Pancreas (tissue), 10 donors: ENCODE measurements at regions not wholly inside any gene's neighbourhood (a gene's known extent, or its start where the extent isn't known, plus 50 kb on each side); places are given as distances from the start of the nearest gene placed in this dataset.

Source experiments
- ATAC-seq, 4 donors: fragments of 200-7000 bp; cut with Tn5 transposase; one replicate each; pipeline versions ENCODE4 v1.8.0 to v1.9.1; 2020; ENCODE audit warnings: mild to moderate bottlenecking in 4 of 4, moderate library complexity in 4 of 4
- DNase-seq, 6 donors: peaks; one replicate each; pipeline ENCODE4 v3.0.0-alpha.2; 2020
- FAIRE-seq: peaks from 2 replicates; lab custom pipeline; 2012; peaks lifted over from hg19 to GRCh38; lab: Jason Lieb, UNC
- H3K27ac ChIP-seq, 4 donors: fragments of 200-600 bp; sonication (generic); 1 replicate in 3 of 4; 2 replicates in 1 of 4; pipeline versions ENCODE4 v1.5.0 to v1.8.0; 2020
- H3K27me3 ChIP-seq, 4 donors: fragments of 200-600 bp; one replicate each; pipeline ENCODE4 v1.8.0; 2021
- H3K36me3 ChIP-seq, 3 donors: fragments of 200-600 bp; sonication (generic) in 1 of 3; one replicate each; pipeline versions ENCODE4 v1.5.0 to v1.8.0; 2020 to 2021
- H3K4me1 ChIP-seq, 3 donors: fragments of 200-600 bp; one replicate each; pipeline ENCODE4 v1.8.0; 2021
- H3K4me3 ChIP-seq, 4 donors: fragments of 200-600 bp; sonication (generic) in 2 of 4; one replicate each; pipeline versions ENCODE4 v1.5.0 to v1.8.0; 2020 to 2021
- H3K9me3 ChIP-seq, 4 donors: fragments of 200-600 bp; one replicate each; pipeline ENCODE4 v1.8.0; 2021
- WGBS, 2 donors: extraction: QIAGEN DNeasy Blood & Tissue Kit; methylation state at CpG; one replicate each; pipeline ENCODE4 v1.1.7; 2013; 5-methylcytosine and 5-hydroxymethylcytosine counted together
- intact Hi-C, 3 donors: fragments of 100-400 bp; cut with DNase I; formaldehyde crosslinking; loops; one replicate each; pipeline versions ENCODE4 v1.11.1 to v1.14.2; 2022
- TF ChIP-seq, protein P1 (sequence below), 4 donors: fragments of 200-600 bp; sonication (generic) in 3 of 4; IDR thresholded peaks; one replicate each; pipeline versions ENCODE4 v1.5.0 to v1.8.0; 2021; ENCODE audit warnings: antibody characterized with exemption in 4 of 4
- donor health status: healthy with polysubstance abuse.
- donor health status: DM: no; HTN: no; CAD: no; lungs with moderate emphysema.
- donor health status: DM: no; HTN: no; CAD: no.
- donor health status: control.
- donor health status: control.
- donor health status: Bipolar disorder and iron deficiency.
- donor health status: DM: yes; HTN: yes; CAD: no.
- donor health status: DM: no; HTN: no; CAD: no.
- donor health status: DM: no; HTN: no; CAD: no.
- donor health status: DM: yes; HTN: yes; CAD: no.

DNA sequence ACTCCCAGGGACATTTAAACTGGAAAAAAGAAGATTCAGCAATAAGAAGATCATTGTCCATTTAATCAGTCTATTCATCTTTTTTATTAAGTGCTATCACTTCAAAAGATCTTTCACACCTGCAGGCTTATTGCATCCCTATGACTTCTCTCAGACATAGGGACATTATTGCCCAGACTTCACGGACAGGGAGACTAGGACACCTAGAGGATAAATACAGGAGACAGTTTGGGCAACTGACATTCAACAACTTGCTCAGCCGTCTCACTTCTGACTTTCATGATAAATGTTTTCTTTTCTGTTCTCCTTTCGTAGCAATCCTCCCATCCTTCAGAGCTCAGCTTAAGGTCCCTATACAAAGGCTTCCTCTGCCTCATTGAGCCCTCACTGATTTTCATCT lies 84.3 kb downstream of the TMEM30B start:
- no peak overlapping the region for H3K27ac ChIP-seq
- no peaks in the 10 kb centered on the region for H3K9me3 ChIP-seq
- no peaks in the 10 kb centered on the region for H3K36me3 ChIP-seq
- FAIRE-seq: no peak
- H3K4me1 ChIP-seq: no peaks in the 10 kb centered on the region
- TF ChIP-seq, protein P1, sequence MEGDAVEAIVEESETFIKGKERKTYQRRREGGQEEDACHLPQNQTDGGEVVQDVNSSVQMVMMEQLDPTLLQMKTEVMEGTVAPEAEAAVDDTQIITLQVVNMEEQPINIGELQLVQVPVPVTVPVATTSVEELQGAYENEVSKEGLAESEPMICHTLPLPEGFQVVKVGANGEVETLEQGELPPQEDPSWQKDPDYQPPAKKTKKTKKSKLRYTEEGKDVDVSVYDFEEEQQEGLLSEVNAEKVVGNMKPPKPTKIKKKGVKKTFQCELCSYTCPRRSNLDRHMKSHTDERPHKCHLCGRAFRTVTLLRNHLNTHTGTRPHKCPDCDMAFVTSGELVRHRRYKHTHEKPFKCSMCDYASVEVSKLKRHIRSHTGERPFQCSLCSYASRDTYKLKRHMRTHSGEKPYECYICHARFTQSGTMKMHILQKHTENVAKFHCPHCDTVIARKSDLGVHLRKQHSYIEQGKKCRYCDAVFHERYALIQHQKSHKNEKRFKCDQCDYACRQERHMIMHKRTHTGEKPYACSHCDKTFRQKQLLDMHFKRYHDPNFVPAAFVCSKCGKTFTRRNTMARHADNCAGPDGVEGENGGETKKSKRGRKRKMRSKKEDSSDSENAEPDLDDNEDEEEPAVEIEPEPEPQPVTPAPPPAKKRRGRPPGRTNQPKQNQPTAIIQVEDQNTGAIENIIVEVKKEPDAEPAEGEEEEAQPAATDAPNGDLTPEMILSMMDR (IDR thresholded peaks at IDR 0.05): no peak
- 53 to 59% methylated on average over 3 of the region's 3 CpGs for WGBS, 2 donors
- ATAC-seq: no peak
- no peak for DNase-seq
- no peak overlapping the region for H3K4me3 ChIP-seq
- H3K27me3 ChIP-seq: no peaks in the 10 kb centered on the region
- intact Hi-C loops: no loop called here

DNA sequence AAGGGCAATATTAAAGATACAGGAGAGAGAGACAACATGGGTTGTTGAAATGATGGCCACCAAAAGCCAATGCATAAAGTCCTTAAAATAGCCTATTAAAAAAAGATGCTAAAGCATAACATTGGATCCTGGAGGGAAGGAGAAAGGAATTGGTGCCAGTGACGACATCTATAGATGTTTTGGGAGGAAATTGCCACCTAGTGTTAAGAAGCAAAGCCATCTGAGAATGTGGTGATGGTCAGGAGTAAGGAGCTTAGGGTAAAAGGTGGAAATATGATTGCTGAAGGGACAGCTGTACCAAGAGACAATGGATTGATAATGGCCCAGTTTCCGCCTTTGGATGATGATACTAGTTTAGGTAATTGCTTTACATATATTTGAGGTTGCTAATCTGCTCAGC lies 85.1 kb downstream of the TMEM30B start:
- FAIRE-seq: no peak
- 84 to 88% methylated on average over 2 of the region's 2 CpGs for WGBS, 2 donors

DNA sequence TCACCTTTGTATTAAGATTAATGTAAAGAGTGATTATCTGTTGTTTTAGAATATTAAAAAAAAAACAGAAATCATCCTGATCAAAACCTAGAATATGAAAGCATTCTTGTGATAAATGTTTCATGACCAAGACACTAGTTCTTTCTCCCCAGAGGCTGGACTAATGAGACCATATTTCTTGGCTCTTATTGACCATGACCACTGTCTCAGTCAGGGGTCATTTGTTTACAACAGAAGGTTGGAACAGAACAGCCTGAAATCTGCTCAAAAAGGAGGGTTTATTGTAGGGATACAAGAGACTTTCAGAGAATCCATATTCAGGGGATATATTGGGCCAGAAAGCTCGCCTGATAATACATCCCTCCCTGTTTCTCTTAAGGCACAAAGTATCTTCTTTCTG lies 87.7 kb downstream of the TMEM30B start:
- ATAC-seq (no peak), DNase-seq (no peak), FAIRE-seq (no peak)
- H3K4me1 ChIP-seq: no peaks in the 10 kb centered on the region
- no peaks in the 10 kb centered on the region for H3K27me3 ChIP-seq
- 66 to 95% methylated on average over 1 of the region's 1 CpG for WGBS, 2 donors
- TF ChIP-seq, protein P1 (IDR thresholded peaks at IDR 0.05): no peak
- intact Hi-C loops: no loop called here
- H3K27ac ChIP-seq: no peak overlapping the region
- no peaks in the 10 kb centered on the region for H3K36me3 ChIP-seq
- no peaks in the 10 kb centered on the region for H3K9me3 ChIP-seq
- H3K4me3 ChIP-seq: no peak overlapping the region

More for the DNA sequence above, 85.1 kb downstream of the TMEM30B start:
- H3K4me1 ChIP-seq: no peaks in the 10 kb centered on the region
- H3K4me3 ChIP-seq: no peak overlapping the region
- TF ChIP-seq, protein P1 (IDR thresholded peaks at IDR 0.05): no peak
- intact Hi-C loops: no loop called here
- DNase-seq (no peak), ATAC-seq (no peak)
- H3K36me3 ChIP-seq: no peaks in the 10 kb centered on the region
- no peaks in the 10 kb centered on the region for H3K9me3 ChIP-seq
- no peak overlapping the region for H3K27ac ChIP-seq
- H3K27me3 ChIP-seq: no peaks in the 10 kb centered on the region

DNA sequence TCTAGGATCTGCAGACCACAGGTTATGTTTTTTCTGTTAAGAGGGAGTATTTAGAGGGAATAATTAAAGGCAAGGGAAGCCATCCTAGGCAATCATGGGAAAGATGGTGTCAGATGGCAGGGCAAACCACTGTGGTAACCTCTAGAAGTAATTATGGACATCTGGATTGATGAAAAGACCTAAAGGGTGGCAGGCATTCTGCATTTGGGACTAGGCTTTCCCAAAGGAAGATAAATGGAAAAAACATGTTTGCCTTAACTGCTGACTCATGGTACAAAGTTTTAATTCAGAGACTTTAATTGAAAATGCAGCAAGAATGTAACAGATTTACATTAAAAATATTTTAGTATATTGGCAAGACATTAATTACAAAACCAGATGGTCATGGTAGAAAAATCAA lies 88.1 kb downstream of the TMEM30B start:
- TF ChIP-seq, protein P1 (IDR thresholded peaks at IDR 0.05): no peak
- no peak for FAIRE-seq
- no peak for ATAC-seq
- no peaks in the 10 kb centered on the region for H3K27me3 ChIP-seq
- no peaks in the 10 kb centered on the region for H3K4me1 ChIP-seq
- no peak overlapping the region for H3K27ac ChIP-seq
- H3K36me3 ChIP-seq: no peaks in the 10 kb centered on the region
- no peak for DNase-seq
- no peaks in the 10 kb centered on the region for H3K9me3 ChIP-seq
- intact Hi-C loops: no loop called here
- H3K4me3 ChIP-seq: no peak overlapping the region

DNA sequence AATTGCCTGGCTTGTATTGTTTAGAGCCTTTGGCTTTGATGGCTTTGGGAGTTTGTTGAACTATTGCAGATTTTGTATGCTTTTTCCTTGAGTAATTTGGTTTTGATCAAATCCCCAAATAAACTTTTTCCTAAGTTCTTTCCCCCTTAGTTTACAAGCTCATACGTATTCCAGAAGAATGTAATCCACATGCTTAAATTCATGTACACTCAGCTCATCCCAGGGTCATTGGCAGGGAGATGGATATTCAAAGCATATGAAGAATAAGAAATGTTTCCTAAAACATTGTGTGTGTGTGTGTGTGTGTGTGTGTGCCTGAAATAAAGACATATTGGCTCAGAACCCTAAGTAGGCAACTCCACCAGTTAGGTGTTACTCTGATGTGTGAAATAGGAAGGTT lies 89.4 kb downstream of the TMEM30B start:
- DNase-seq (no peak), FAIRE-seq (no peak), ATAC-seq (no peak)
- Histone ChIP-seq H3K27ac (no peak overlapping the region), H3K36me3 (no peaks in the 10 kb centered on the region), H3K9me3 (no peaks in the 10 kb centered on the region), H3K4me1 (no peaks in the 10 kb centered on the region), H3K4me3 (no peak overlapping the region), H3K27me3 (no peaks in the 10 kb centered on the region)
- WGBS, 2 donors: 78 to 81% methylated on average over 1 of the region's 1 CpG
- TF ChIP-seq, protein P1 (IDR thresholded peaks at IDR 0.05): no peak
- intact Hi-C loops: no loop called here
